Activated CD8-positive, alpha-beta memory T cell treated with anti-CD3 and anti-CD28 coated beads for 48 hours (primary cell): ENCODE measurements at regions not wholly inside any gene's neighbourhood (a gene's known extent, or its start where the extent isn't known, plus 50 kb on each side); places are given as distances from the start of the nearest gene placed in this dataset.

Experiments used
- DNase-seq, 3 experiments: peaks; one replicate each; pipeline ENCODE4 v3.0.0-alpha.2; 2020; ENCODE audit warnings: low read depth in 2 of 3, low spot score in 2 of 3

GRCh38 chr2:187934236-187934635 lies 357.4 kb upstream of the GULP1 start:
- DNase-seq, result no peak

DNA sequence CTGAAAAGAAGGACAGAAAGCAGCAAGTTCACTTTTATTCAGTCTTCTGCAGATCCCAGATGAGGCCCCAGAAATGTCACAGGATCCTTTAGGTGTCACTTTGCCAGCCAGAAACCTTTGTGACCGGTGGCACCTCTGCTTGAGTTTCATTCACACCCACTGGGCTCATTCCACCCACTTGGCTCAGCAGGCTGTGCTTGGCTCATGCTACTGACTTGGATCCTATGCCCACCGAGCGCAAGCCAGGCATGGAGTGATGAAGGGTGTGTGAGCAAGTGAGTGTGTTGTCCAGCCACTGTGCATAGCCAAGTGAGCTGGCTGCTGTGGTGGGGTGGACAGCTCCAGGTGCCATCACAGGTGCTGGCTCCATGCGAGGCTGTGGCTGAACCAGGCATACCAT lies 357.0 kb upstream of the GULP1 start:
- no peak for DNase-seq

GRCh38 chr2:187935126-187935525 lies 356.5 kb upstream of the GULP1 start:
- DNase-seq, result no peak

DNA sequence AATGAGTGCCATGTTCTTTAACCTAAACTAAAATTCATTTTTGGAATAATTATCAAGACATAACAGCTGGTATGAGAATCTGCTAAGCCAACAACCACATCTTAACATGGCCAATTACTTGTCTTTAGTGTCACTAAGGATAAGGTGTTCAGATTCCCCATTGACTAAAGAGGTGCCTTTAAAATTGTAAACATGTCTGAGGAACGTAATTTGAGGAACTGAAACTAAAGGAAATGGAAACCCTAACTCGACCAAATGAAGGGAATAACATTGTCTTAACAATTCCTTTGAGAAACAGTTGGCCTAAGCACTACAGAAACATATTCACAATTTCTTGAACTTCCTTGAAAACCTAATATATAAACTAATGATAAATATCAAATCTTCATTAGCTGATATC lies 355.4 kb upstream of the GULP1 start:
- no peak for DNase-seq

- no peak for DNase-seq
Measured at GRCh38 chr2:187939180-187939579, 352.5 kb upstream of the GULP1 start.

- no peak for DNase-seq
Measured at GRCh38 chr2:187942876-187943275, 348.8 kb upstream of the GULP1 start.

GRCh38 chr2:187943772-187944369 lies 347.8 kb upstream of the GULP1 start:
- no peak for DNase-seq

DNA sequence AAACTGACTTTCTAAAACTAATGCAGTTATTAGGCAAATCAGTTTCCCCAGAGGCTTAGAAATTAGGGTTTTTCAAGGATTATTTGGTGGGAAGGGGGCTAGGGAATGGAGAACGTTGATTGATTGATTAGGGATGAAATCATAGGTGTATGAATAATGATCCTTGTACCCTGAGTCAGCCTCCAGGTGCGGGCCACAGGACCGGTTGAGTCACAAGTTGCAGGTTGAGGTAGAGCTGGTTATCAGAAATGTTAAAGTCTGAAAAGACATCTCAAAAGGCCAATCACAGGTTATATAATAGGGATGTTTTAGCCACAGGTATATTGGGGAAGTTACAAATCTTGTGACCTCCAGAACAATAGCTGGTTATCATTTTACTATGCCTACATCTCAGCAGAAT lies 341.8 kb upstream of the GULP1 start:
- DNase-seq, result no peak

GRCh38 chr2:187951470-187952218 lies 340.0 kb upstream of the GULP1 start:
- DNase-seq, result no peak

GRCh38 chr2:187956906-187957534 lies 334.7 kb upstream of the GULP1 start:
- DNase-seq, result no peak

DNA sequence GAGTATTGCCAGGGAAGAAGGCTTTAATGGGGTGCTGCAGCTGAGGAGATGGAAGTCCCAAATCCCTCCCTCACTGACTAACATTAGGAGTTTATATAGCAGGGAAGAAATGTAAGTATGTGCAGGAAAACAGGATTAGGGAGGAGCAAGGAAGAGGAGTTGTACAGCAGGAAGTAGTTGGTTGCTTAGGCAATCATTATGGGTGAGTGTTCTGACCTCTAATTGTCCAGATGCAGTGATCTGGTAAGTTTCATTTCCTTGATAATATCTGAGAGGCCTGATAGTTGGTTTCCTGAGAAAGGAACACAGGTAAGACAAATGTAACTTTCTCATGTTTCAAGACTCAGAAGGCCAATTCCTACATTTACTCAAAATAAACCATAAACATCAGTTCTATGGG lies 331.9 kb upstream of the GULP1 start:
- no peak for DNase-seq

DNA sequence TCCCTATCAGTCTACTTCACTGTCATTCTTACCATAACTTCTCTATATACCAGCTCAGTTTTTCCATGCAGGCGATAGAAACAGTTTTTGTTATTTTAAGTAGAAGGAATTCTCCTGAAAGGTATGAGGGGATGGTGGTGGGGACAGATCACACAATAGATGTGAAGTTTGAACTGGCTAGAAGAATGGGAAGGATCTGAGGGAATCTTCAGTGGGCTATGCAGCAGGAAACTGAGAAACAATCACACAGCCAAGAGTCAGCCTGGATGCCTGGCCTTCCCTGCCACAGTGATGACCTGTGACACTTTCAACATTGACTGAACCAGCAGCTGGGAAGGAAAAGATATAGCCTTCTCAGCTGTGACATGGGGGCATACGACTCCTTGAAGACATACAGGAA lies 329.1 kb upstream of the GULP1 start:
- DNase-seq, result no peak

DNA sequence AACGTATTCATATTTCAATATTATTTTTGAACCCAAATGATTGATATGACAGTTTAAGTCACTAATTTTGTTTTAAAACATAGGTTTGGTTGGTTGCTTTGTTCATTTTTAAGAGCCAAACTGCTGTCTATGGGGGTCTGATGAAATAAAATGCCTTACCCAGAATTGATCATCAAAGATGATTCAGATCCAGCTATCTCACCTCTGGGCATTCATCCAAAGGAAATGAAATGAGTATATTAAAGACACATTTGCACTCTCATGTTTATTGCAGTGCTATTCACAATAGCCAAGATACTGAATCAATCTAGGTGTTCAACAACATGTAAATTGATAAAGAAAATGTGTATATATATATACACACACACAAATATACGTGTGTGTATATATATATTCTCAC lies 326.9 kb upstream of the GULP1 start:
- no peak for DNase-seq

DNA sequence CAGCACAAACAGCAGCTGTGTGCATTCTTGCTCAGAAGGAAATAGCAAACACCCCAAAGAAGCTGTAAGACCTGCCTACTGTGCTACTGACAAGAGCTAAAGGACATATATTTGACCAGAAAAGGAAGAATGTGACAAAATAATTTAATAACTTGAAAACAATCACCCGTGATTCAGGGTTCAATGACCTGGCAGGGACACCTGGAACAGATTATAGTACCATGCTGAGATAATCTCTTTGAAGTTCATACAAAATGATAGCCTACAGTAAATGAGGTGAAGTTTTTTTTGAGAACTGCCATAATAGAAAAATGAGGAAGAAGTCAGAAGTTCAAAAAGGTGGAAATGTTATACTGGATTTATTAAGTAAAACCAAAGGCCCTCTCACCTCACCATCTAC lies 324.8 kb upstream of the GULP1 start:
- DNase-seq, result no peak

GRCh38 chr2:187971893-187972292 lies 319.8 kb upstream of the GULP1 start:
- DNase-seq, result no peak

- DNase-seq, result no peak
Measured at GRCh38 chr2:187976259-187976985, 315.3 kb upstream of the GULP1 start.

DNA sequence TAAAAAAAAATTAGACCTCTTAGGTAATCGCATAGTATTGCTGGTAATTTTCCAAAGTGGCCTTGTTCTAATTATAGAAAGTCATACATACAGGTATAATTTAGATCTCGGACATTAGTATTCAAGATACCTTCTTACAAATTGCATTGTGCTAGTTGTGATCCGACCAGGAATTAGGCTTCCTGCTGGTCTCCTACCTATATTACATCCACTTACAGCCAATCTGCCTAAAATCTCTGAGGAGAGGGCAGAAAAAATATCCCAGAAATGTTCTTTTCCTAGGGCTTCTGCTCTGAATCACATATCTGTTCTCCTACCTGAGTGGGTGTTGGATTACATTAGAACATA lies 314.7 kb upstream of the GULP1 start:
- no peak for DNase-seq

- no peak for DNase-seq
Measured at GRCh38 chr2:187978356-187978755, 313.3 kb upstream of the GULP1 start.

GRCh38 chr2:187982668-187983067 lies 309.0 kb upstream of the GULP1 start:
- no peak for DNase-seq

GRCh38 chr2:187985195-187985594 lies 306.5 kb upstream of the GULP1 start:
- DNase-seq, result no peak

- no peak for DNase-seq
Measured at GRCh38 chr2:187985923-187986322, 305.8 kb upstream of the GULP1 start.
